ENCODE measurements at regions not wholly inside any gene's neighbourhood (a gene's known extent, or its start where the extent isn't known, plus 50 kb on each side); places are given as distances from the start of the nearest gene placed in this dataset.
"Not testable (repeated sequence)": the region's sequence is repeated elsewhere in the genome, so short reads cannot be mapped to it uniquely, and the experiment has no call there.

DNA sequence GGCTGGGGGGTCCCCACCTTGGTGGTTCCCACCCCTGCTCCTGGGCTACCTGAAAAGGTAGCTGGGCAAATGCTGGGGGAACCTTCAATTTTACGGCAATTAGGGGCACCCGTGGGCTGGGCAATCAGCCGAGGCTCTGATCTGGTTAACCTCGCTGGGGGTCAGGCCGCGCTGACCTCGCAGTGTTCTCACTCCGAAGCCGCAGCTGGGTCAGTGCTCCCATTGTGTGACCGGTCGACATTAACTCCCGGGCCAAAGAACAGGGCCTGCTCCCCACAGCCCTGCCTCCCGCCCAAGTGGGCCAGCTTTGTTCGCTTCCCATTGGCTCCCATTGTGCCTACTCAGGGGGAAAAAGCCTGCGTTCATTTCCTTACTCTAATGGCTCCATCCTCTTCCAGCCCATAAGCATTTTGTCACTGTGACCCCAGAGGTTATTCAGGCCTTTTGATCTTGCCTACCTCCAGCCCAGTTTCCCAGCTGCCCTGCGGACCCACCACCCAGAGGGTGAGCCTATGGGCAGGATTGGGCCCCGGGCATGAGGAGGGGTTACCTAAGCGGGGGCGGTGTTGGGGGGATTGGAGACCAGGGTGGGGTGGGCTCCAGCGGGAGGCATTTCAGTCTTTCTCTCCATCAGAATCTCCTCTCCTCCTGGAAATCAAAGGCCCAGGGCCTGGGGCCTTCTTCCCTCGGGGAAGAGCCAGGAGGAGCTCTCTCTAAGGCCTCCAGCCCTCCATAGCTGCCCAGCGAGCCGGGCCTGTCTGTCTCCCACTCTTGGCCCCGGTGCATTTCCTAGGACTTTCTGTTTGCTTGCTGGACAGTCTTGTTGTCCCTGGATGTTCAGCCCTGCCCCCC lies 90.1 kb downstream of the MYCN start:
- H3K4me1 ChIP-seq = no peaks in the 10 kb centered on the region
- H3K9me3 ChIP-seq (replicated peaks) = no peaks in the 10 kb centered on the region
- no peak overlapping the region for H3K4me3 ChIP-seq
- no peaks in the 10 kb centered on the region for H3K36me3 ChIP-seq
- TF ChIP-seq, protein P1, sequence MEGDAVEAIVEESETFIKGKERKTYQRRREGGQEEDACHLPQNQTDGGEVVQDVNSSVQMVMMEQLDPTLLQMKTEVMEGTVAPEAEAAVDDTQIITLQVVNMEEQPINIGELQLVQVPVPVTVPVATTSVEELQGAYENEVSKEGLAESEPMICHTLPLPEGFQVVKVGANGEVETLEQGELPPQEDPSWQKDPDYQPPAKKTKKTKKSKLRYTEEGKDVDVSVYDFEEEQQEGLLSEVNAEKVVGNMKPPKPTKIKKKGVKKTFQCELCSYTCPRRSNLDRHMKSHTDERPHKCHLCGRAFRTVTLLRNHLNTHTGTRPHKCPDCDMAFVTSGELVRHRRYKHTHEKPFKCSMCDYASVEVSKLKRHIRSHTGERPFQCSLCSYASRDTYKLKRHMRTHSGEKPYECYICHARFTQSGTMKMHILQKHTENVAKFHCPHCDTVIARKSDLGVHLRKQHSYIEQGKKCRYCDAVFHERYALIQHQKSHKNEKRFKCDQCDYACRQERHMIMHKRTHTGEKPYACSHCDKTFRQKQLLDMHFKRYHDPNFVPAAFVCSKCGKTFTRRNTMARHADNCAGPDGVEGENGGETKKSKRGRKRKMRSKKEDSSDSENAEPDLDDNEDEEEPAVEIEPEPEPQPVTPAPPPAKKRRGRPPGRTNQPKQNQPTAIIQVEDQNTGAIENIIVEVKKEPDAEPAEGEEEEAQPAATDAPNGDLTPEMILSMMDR (IDR thresholded peaks at IDR 0.05; ENCODE audit: borderline replicate concordance) = no peak
- H3K27ac ChIP-seq (replicated peaks) = no peak overlapping the region
- intact Hi-C loops (cut with micrococcal nuclease) = no loop called here
- no peak for DNase-seq
- peaks cover 6% of the 10 kb centered on the region for H3K27me3 ChIP-seq (ENCODE audit: low read depth)

DNA sequence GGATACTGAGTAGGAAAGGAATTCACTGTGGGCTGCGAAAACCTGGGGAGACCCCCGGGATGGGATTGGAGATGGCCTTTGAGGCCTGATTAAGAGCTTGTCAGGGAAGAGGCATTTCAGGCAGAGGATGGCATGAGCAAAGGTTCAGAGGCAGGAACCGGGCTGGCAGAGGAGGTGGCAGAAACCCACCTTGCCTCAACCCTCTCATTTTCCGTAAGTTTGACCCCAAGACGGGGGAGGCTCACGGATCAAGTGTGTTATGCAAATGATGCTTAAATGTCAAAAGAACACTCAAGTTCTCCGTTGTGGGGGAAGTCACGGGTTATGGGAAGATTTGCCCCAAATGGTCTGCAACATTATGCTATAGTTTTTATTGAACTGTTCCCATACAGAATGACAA lies 88.3 kb downstream of the MYCN start:
- Histone ChIP-seq H3K27ac (replicated peaks) (no peak overlapping the region), H3K4me3 (no peak overlapping the region), H3K36me3 (no peaks in the 10 kb centered on the region), H3K9me3 (replicated peaks) (no peaks in the 10 kb centered on the region), H3K27me3 (ENCODE audit: low read depth) (peaks cover 9% of the 10 kb centered on the region), H3K4me1 (no peaks in the 10 kb centered on the region)
- TF ChIP-seq, protein P1 (IDR thresholded peaks at IDR 0.05; ENCODE audit: borderline replicate concordance) = no peak
- intact Hi-C loops (cut with micrococcal nuclease) = no loop called here
- DNase-seq = no peak

DNA sequence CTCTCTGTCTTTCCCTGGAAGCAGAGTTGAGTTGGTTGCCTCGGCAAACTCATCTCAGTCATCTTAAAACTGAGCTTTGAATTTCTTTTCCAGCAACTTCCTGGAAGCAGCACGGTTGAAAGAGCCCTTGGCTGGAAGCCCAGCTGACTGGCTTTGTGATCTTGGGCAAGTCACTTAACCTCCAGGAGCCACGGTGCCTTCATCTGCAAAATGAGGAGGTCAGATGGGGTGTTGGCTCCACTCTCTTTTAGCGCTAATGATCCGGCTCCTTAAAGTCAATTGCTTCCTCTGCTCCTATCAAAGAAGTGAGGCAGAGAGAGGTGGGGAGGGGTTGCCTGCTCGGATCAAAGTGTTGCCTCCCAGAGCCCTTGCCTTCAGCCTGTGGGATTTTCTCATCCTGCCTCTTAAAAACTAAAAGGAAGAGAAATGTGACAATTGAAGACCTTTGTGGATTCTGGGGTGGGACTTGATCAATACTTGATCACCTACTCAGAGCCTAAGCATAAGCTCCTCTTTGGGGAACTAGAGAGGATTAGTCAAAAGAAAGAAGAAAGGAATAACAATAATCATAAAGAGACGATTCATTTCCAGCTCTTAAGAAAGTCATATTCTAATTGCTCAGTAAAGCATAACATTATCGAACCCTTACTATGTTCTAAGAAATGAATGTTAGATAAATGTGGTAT lies 86.6 kb downstream of the MYCN start:
- Histone ChIP-seq H3K27ac (replicated peaks) (no peak overlapping the region), H3K9me3 (replicated peaks) (no peaks in the 10 kb centered on the region), H3K27me3 (ENCODE audit: low read depth) (peaks cover 22% of the 10 kb centered on the region), H3K4me1 (no peaks in the 10 kb centered on the region), H3K4me3 (no peak overlapping the region), H3K36me3 (no peaks in the 10 kb centered on the region)
- DNase-seq = no peak
- intact Hi-C loops (cut with micrococcal nuclease) = no loop called here
- TF ChIP-seq, protein P1 (IDR thresholded peaks at IDR 0.05; ENCODE audit: borderline replicate concordance) = no peak

DNA sequence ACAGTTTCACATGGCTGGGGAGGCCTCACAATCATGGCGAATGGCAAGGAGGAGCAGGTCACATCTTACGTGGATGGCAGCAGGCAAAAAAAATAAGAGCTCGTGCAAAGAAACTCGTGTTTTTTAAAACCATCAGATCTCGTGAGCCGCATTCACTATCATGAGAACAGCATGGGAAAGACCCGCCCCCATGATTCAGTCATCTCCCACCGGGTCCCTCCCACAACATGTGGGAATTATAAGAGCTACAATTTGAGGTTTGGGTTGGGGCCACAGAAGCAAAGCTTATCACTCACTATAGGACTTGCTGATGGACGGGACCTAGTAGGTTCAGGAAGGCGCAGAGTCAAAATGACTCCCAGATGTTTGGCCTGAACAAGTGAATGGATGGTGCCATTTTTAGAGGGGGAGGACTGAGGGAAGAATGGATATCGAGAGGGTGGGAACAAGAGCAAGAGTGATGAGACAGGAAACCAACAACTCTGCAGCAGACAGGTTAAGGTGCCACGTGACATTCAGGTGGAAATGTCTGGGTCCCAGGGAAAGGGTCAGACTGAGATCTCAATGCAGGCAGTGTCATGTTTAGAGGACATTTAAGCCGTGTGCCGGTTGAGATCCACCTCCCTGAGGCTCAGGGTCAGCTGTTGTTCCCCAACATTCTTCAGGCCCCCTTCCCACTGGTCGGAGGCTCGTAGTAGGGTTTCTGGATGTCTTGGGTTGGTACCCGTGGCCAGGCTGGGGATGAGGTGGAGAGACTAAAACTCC lies 85.7 kb downstream of the MYCN start:
- intact Hi-C loops (cut with micrococcal nuclease) = no loop called here
- TF ChIP-seq, protein P1 (IDR thresholded peaks at IDR 0.05; ENCODE audit: borderline replicate concordance) = no peak
- H3K4me3 ChIP-seq = no peak overlapping the region
- DNase-seq = no peak
- peaks cover 29% of the 10 kb centered on the region for H3K27me3 ChIP-seq (ENCODE audit: low read depth)
- H3K9me3 ChIP-seq (replicated peaks) = no peaks in the 10 kb centered on the region
- no peaks in the 10 kb centered on the region for H3K36me3 ChIP-seq
- no peak overlapping the region for H3K27ac ChIP-seq (replicated peaks)
- no peaks in the 10 kb centered on the region for H3K4me1 ChIP-seq

DNA sequence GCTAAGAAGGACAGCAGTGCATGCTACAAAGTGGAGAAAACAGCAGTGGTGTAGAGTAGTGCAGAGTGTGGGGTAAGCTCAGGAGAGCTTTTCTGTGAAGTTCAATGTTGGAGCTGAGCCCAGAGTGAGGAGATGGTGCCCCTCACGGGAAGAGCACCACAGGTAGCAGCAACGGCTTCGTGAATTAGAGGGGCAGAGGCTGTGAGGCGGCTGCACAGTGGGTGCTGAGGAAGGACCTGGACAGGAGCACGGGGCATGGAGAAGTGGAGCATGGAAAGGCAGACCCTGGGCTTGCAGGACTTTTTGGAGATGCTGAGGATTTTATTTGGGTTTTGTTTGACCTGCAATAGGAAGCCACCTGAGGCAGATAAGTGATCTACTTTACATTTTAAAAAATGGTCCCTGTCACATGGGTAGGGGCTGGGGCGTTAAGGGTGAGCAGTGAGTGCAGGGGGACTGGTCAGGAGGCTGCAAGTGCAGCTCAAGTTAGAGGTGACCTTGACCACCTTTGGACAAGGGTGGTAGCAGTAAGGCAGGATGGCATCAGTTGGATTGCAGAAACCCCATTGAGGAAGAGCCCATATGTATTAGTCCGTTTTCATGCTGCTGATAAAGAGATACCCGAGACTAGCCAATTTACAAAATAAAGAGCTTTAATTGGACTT lies 85.0 kb downstream of the MYCN start:
- Histone ChIP-seq H3K4me1 (no peaks in the 10 kb centered on the region), H3K36me3 (no peaks in the 10 kb centered on the region), H3K4me3 (no peak overlapping the region), H3K27ac (replicated peaks) (no peak overlapping the region), H3K27me3 (ENCODE audit: low read depth) (peaks cover 35% of the 10 kb centered on the region), H3K9me3 (replicated peaks) (no peaks in the 10 kb centered on the region)
- TF ChIP-seq, protein P1 (IDR thresholded peaks at IDR 0.05; ENCODE audit: borderline replicate concordance) = no peak
- no peak for DNase-seq
- intact Hi-C loops (cut with micrococcal nuclease) = no loop called here

DNA sequence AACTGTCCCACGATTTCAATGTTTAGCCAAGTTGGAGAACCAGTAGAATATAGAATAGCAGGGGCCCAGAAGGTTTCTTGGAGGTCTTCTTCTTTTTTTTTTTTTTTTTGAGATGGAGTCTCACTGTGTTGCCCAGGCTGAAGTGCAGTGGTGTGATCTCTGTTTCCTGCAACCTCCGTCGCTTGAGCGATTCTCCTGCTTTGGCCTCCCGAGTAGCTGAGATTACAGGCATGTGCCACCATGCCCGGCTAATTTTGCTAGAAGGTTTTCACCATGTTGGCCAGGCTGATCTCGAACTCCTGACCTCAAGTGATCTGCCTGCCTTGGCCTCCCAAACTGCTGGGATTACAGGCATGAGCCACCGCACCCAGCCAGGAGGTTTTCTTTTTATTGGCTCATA lies 84.3 kb downstream of the MYCN start:
- DNase-seq; H3K36me3 ChIP-seq; H3K4me1 ChIP-seq; H3K27ac ChIP-seq (replicated peaks); H3K4me3 ChIP-seq; H3K9me3 ChIP-seq (replicated peaks); intact Hi-C loops (cut with micrococcal nuclease): not testable (repeated sequence)
- peaks cover 42% of the 10 kb centered on the region for H3K27me3 ChIP-seq (ENCODE audit: low read depth)

All from left ventricle myocardium inferior (tissue), 1 donor.